Neural cell (in vitro differentiated cells): ENCODE measurements at regions not wholly inside any gene's neighbourhood (a gene's known extent, or its start where the extent isn't known, plus 50 kb on each side); places are given as distances from the start of the nearest gene placed in this dataset.

ENCODE experiments used
- H2AFZ ChIP-seq: fragments of 200-600, 300-800 bp; sonication (generic), shearing (Covaris generic); 2 replicates; pipeline ENCODE4 v1.6.0; 2014; ENCODE audit warnings: low read depth, mild to moderate bottlenecking, antibody characterized with exemption, low read length, moderate library complexity
- H3F3A ChIP-seq: fragments of 200-600 bp; shearing (Covaris generic); 2 replicates; pipeline ENCODE4 v1.6.1; 2016; ENCODE audit warnings: mild to moderate bottlenecking, moderate library complexity, mixed read lengths, antibody characterized with exemption, low read length; ENCODE audit not compliant: insufficient read depth, poor library complexity, severe bottlenecking
- H3K27ac ChIP-seq: fragments of 200-600, 300-800 bp; sonication (generic), shearing (Covaris generic); 2 replicates; pipeline ENCODE4 v1.5.1; 2014; ENCODE audit warnings: mild to moderate bottlenecking, low read length, moderate library complexity
- H3K27me3 ChIP-seq: fragments of 300-800, 200-600 bp; sonication (generic), shearing (Covaris generic); 2 replicates; pipeline ENCODE4 v1.6.0; 2014; ENCODE audit warnings: mild to moderate bottlenecking, low read depth, low read length, moderate library complexity; ENCODE audit not compliant: insufficient read depth
- H3K36me3 ChIP-seq: fragments of 300-800, 200-600 bp; sonication (generic), shearing (Covaris generic); 2 replicates; pipeline ENCODE4 v1.5.1; 2014; ENCODE audit warnings: mild to moderate bottlenecking, antibody characterized with exemption, low read length, moderate library complexity; ENCODE audit not compliant: insufficient read depth
- H3K4me2 ChIP-seq: fragments of 300-800, 200-600 bp; sonication (generic), shearing (Covaris generic); 2 replicates; pipeline ENCODE4 v1.6.0; 2014; ENCODE audit warnings: mild to moderate bottlenecking, low read length
- H3K4me3 ChIP-seq: fragments of 300-800, 200-600 bp; sonication (generic), shearing (Covaris generic); 2 replicates; pipeline ENCODE4 v1.5.1; 2014; ENCODE audit warnings: mild to moderate bottlenecking, low read length, moderate library complexity
- H3K79me2 ChIP-seq: fragments of 200-600 bp; shearing (Covaris generic); replicated peaks from 2 replicates; pipeline ENCODE4 v1.6.0; 2014; ENCODE audit warnings: mild to moderate bottlenecking, low read length, moderate library complexity; ENCODE audit not compliant: insufficient read depth
- H3K9ac ChIP-seq: fragments of 300-800, 200-600 bp; sonication (generic), shearing (Covaris generic); 2 replicates; pipeline ENCODE4 v1.6.1; 2016; ENCODE audit warnings: mild to moderate bottlenecking, low read length, mixed read lengths
- H3K9me2 ChIP-seq: fragments of 200-600 bp; shearing (Covaris generic); 2 replicates; pipeline ENCODE4 v1.6.1; 2016; ENCODE audit warnings: mild to moderate bottlenecking, low read length, mixed read lengths; ENCODE audit not compliant: insufficient read depth
- H3K9me3 ChIP-seq: fragments of 200-600, 300-800 bp; sonication (generic), shearing (Covaris generic); 2 replicates; pipeline ENCODE4 v1.6.1; 2016; ENCODE audit warnings: mild to moderate bottlenecking, mixed run types, low read length, moderate library complexity, mixed read lengths
- H4K20me1 ChIP-seq: fragments of 200-600 bp; shearing (Covaris generic); 2 replicates; pipeline ENCODE4 v1.6.1; 2016; ENCODE audit warnings: mild to moderate bottlenecking, mixed run types; ENCODE audit not compliant: insufficient read depth
- EP300 ChIP-seq: fragments of 450-650 bp; conservative IDR thresholded peaks from 2 replicates; pipeline ENCODE4 v1.6.1; 2014; ENCODE audit warnings: antibody characterized with exemption, mild to moderate bottlenecking, moderate library complexity; ENCODE audit not compliant: poor library complexity, severe bottlenecking
- EZH2 ChIP-seq: fragments of 200-600, 300-800 bp; shearing (Covaris generic), sonication (generic); IDR thresholded peaks from 2 replicates; pipeline ENCODE4 v1.6.1; 2014; ENCODE audit warnings: antibody characterized with exemption, low read length, borderline replicate concordance, mild to moderate bottlenecking; ENCODE audit not compliant: insufficient read depth, poor library complexity, severe bottlenecking
- MXI1 ChIP-seq: fragments of 450-650 bp; conservative IDR thresholded peaks from 2 replicates; pipeline ENCODE4 v1.6.1; 2014; ENCODE audit warnings: antibody characterized with exemption, mild to moderate bottlenecking; ENCODE audit not compliant: poor library complexity, severe bottlenecking
- POLR2AphosphoS5 ChIP-seq: IDR thresholded peaks from 2 replicates; pipeline ENCODE4 v1.6.1; 2012
- RAD21 ChIP-seq: fragments of 450-650 bp; conservative IDR thresholded peaks from 2 replicates; pipeline ENCODE4 v1.6.1; 2014; ENCODE audit warnings: antibody characterized with exemption, mild to moderate bottlenecking, moderate library complexity
- TAF1 ChIP-seq: IDR thresholded peaks from 2 replicates; pipeline ENCODE4 v1.6.1; 2012; ENCODE audit warnings: low read depth
- TF ChIP-seq, protein P1 (sequence below): IDR thresholded peaks from 2 replicates; pipeline ENCODE4 v1.6.1; 2012; ENCODE audit warnings: borderline replicate concordance
- TF ChIP-seq, protein P2 (sequence below): fragments of 450-650 bp; IDR thresholded peaks from 2 replicates; pipeline ENCODE4 v1.5.1; 2014; ENCODE audit warnings: antibody characterized with exemption, mild to moderate bottlenecking, moderate library complexity; ENCODE audit not compliant: poor library complexity, severe bottlenecking

DNA sequence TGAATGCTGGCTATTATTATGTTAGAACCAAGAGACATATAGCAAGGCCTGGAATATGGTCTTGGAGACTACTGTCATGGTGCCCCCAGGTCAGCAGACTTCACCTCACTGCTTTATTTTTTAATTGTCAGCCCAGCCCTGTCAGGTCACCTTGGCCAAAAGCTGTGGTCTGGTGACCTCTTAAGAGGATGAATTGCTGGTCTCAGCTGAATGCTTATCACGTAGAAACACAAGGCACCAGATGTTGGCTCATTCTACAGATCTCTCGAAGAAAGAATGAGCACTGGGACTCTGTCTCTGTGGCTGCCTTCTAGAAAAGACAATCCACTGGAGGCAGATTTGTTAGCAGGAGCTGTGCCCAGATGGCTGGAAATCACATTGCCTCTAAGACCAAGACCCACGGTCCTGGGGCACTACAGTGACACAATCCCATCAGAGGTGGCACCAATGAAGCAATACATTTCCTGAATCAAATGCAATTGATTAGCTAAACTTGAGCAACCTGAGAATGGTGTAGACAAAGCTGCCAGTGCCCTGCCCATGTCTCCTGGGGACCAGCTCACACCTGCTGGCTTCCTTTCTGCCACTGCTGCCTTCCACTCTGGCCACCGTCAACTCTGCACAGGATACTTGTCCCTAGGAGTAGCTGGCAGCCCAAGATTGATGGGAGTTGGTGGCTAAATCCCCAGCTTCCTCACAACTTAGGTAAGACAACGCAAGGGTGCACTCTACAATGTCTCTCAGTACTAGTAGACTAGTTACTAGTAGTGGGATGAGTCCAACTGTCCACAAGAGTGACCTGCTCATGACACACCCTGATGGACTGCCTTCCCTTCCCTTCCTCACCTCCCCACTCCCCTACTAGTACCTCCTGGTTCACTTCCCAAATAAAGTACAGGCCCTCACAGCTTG lies 384.9 kb upstream of the PROK2 start:
- Histone ChIP-seq H3K9me3 (no peaks in the 10 kb centered on the region), H3K4me2 (no peak overlapping the region), H3K36me3 (no peaks in the 10 kb centered on the region), H4K20me1 (no peaks in the 10 kb centered on the region), H3K27ac (no peak overlapping the region), H3K9me2 (no peaks in the 10 kb centered on the region), H3K4me3 (no peak overlapping the region), H2AFZ (no peak overlapping the region), H3F3A (no peaks in the 10 kb centered on the region), H3K79me2 (no peaks in the 10 kb centered on the region), H3K9ac (no peak overlapping the region), H3K27me3 (no peaks in the 10 kb centered on the region)
- no peak for TF ChIP-seq TAF1
- no peak for TF ChIP-seq EP300
- TF ChIP-seq, protein P1, sequence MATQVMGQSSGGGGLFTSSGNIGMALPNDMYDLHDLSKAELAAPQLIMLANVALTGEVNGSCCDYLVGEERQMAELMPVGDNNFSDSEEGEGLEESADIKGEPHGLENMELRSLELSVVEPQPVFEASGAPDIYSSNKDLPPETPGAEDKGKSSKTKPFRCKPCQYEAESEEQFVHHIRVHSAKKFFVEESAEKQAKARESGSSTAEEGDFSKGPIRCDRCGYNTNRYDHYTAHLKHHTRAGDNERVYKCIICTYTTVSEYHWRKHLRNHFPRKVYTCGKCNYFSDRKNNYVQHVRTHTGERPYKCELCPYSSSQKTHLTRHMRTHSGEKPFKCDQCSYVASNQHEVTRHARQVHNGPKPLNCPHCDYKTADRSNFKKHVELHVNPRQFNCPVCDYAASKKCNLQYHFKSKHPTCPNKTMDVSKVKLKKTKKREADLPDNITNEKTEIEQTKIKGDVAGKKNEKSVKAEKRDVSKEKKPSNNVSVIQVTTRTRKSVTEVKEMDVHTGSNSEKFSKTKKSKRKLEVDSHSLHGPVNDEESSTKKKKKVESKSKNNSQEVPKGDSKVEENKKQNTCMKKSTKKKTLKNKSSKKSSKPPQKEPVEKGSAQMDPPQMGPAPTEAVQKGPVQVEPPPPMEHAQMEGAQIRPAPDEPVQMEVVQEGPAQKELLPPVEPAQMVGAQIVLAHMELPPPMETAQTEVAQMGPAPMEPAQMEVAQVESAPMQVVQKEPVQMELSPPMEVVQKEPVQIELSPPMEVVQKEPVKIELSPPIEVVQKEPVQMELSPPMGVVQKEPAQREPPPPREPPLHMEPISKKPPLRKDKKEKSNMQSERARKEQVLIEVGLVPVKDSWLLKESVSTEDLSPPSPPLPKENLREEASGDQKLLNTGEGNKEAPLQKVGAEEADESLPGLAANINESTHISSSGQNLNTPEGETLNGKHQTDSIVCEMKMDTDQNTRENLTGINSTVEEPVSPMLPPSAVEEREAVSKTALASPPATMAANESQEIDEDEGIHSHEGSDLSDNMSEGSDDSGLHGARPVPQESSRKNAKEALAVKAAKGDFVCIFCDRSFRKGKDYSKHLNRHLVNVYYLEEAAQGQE = no peak
- no peak for TF ChIP-seq EZH2
- TF ChIP-seq RAD21 = no peak
- TF ChIP-seq, protein P2, sequence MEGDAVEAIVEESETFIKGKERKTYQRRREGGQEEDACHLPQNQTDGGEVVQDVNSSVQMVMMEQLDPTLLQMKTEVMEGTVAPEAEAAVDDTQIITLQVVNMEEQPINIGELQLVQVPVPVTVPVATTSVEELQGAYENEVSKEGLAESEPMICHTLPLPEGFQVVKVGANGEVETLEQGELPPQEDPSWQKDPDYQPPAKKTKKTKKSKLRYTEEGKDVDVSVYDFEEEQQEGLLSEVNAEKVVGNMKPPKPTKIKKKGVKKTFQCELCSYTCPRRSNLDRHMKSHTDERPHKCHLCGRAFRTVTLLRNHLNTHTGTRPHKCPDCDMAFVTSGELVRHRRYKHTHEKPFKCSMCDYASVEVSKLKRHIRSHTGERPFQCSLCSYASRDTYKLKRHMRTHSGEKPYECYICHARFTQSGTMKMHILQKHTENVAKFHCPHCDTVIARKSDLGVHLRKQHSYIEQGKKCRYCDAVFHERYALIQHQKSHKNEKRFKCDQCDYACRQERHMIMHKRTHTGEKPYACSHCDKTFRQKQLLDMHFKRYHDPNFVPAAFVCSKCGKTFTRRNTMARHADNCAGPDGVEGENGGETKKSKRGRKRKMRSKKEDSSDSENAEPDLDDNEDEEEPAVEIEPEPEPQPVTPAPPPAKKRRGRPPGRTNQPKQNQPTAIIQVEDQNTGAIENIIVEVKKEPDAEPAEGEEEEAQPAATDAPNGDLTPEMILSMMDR = no peak
- TF ChIP-seq MXI1 = no peak

DNA sequence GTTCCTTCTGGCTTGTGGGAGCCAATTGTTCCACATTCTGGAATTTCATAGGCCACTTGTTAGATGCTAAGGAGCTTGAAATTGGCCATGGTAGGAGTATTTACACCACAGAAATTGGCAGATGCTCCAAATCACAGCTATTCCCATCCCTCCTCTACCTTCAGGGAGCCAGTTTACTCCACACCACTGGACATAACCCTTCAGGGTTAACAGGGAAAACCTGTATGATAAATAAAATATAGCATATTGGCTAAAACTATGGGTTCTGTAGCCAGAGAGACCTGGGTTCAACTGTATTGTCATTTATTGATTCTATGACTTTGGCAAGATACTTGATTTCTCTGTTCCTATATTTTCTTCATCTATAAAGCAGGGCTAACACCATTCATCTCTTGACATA lies 384.2 kb upstream of the PROK2 start:
- no peaks in the 10 kb centered on the region for H3K27me3 ChIP-seq
- no peaks in the 10 kb centered on the region for H3K79me2 ChIP-seq
- H3K4me3 ChIP-seq = no peak overlapping the region
- no peak overlapping the region for H3K4me2 ChIP-seq
- no peaks in the 10 kb centered on the region for H3F3A ChIP-seq
- no peak overlapping the region for H2AFZ ChIP-seq
- H3K9me2 ChIP-seq = no peaks in the 10 kb centered on the region
- H3K36me3 ChIP-seq = no peaks in the 10 kb centered on the region
- H3K9me3 ChIP-seq = no peaks in the 10 kb centered on the region
- TF ChIP-seq POLR2AphosphoS5 (no peak), EZH2 (no peak), EP300 (no peak), TAF1 (no peak), RAD21 (no peak)
- TF ChIP-seq, protein P2 = no peak
- TF ChIP-seq, protein P1 = no peak
- no peak overlapping the region for H3K9ac ChIP-seq
- no peaks in the 10 kb centered on the region for H4K20me1 ChIP-seq
- no peak overlapping the region for H3K27ac ChIP-seq
